ENCODE measurements at regions not wholly inside any gene's neighbourhood (a gene's known extent, or its start where the extent isn't known, plus 50 kb on each side); places are given as distances from the start of the nearest gene placed in this dataset.

DNA sequence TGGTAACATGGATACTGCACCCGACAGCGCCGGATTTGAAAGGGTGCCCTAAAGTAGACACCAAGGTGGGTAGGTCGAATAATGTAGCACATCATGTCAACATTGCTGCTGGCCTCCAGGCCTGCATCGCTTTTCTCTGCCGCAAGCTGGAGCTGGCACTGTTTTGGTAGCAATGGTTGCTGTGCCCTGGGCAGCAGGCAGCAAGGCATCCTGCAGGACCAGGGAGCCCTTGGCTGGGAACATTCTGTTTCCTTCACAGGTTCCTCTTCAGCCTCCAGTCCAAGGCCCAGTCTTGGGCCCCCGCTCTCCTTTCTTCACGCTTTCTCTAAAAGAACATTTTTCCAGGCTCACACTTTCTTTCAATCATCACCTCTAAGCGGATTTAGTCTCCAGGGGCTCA, 365.8 kb upstream of the JARID2 start:
- no peak for TF ChIP-seq CTCF (IDR thresholded peaks at IDR 0.05)

GRCh38 chr6:14880677-14881076, 365.2 kb upstream of the JARID2 start:
- TF ChIP-seq CTCF (IDR thresholded peaks at IDR 0.05) = no peak

DNA sequence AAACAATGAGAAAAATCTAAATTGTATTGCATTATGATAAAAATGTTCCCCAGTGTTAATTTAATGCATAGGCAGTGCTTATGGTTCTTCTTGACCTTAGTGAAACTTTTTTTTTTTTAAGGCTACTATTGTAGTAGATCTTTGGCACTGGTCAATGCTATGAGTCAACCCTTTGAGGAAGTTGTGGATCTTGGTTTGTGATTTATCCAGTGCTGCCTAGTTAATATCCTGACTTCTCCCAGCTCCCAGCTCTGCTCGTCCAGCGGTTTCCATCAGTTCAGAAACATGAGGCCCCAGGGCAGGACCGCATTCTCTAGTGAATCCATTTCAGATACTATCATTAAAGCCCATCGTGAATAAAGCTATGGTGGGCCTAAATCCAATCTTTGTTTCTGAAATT, 364.5 kb upstream of the JARID2 start:
- TF ChIP-seq CTCF (IDR thresholded peaks at IDR 0.05) = no peak

DNA sequence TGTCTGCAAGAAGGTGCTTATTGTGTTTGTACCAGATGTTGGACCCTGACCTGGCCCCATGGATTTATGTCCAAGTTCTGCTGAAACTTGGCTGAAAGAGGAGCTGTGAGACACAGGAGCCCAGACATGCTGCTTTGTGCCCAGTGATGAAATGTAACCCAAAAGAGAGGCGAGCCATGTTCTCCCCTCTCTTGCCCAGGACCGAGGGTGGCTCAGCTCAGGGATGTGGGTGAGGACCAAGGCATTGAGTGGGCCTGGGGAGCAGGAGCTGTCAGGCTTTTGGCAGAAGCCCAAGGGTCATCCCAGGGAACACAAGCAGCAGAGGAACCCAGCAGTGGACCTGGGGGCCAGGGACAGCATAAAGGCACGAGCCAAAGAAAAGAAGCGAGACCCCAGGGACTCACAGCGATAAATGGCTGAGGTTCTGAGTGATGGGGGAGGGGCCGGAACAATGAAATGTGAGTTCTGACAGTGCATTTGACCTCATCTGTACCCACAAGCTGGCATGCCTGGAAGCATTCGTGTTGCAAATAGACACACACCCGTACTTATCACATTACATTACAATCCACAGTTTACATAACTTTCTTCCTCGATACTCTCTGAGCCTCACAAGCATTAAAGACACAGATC, 363.4 kb upstream of the JARID2 start:
- TF ChIP-seq CTCF (IDR thresholded peaks at IDR 0.05) = no peak

DNA sequence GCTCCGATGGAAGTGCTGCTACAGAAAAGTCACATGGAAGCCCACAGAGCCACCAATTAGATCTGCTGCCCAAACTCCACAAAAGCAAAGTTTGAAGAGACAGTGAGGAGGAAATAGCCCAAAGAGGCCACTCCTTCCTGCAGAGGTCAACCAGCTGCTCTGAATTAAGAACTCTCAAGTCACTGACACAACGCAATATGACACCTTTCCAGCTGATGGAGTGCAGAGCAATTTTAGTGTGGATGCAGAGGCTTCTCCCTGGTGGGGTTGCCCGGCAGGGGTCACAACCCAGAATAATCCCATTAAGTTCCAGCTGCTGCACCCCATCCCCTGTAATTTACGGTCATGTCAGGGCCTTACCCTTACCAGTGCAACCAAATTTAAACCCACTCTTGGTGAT, 361.9 kb upstream of the JARID2 start:
- no peak for TF ChIP-seq CTCF (IDR thresholded peaks at IDR 0.05)

GRCh38 chr6:14885498-14885897, 360.4 kb upstream of the JARID2 start:
- TF ChIP-seq CTCF (IDR thresholded peaks at IDR 0.05) = no peak

- TF ChIP-seq CTCF (IDR thresholded peaks at IDR 0.05) = no peak
Measured at GRCh38 chr6:14887181-14887580, 358.7 kb upstream of the JARID2 start.

- no peak for TF ChIP-seq CTCF (IDR thresholded peaks at IDR 0.05)
Measured at GRCh38 chr6:14887986-14888574, 357.8 kb upstream of the JARID2 start.
